ENCODE measurements at regions not wholly inside any gene's neighbourhood (a gene's known extent, or its start where the extent isn't known, plus 50 kb on each side); places are given as distances from the start of the nearest gene placed in this dataset.
A peak's percentile ranks its signal among the peaks of the same experiment; 100 is the strongest.

DNA sequence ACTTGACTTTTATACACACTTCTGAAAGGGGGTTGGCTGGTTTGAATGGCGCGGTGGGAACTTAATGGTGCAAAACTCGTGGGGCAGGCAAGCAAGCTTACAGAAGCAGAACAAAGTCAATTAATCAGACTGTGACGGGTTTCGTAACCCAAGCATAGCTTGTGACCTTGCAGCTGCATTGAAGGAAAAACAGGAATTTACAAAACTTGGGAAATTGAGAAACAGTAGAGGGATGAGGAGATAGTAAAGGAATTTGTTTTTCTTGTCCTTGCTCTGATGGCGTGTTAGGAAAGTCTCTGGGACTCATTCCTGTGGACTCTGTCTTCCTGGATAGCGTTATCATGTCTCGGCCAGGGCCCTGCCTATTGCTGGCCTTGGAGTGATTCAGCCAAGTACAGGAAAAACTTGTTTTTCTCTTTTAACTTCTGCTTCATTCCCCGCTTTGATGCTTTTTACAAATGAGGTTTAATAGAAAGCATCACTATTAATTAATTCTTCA, 220.0 kb upstream of the KCND2 start:
- TF ChIP-seq, protein P1, sequence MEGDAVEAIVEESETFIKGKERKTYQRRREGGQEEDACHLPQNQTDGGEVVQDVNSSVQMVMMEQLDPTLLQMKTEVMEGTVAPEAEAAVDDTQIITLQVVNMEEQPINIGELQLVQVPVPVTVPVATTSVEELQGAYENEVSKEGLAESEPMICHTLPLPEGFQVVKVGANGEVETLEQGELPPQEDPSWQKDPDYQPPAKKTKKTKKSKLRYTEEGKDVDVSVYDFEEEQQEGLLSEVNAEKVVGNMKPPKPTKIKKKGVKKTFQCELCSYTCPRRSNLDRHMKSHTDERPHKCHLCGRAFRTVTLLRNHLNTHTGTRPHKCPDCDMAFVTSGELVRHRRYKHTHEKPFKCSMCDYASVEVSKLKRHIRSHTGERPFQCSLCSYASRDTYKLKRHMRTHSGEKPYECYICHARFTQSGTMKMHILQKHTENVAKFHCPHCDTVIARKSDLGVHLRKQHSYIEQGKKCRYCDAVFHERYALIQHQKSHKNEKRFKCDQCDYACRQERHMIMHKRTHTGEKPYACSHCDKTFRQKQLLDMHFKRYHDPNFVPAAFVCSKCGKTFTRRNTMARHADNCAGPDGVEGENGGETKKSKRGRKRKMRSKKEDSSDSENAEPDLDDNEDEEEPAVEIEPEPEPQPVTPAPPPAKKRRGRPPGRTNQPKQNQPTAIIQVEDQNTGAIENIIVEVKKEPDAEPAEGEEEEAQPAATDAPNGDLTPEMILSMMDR (IDR thresholded peaks at IDR 0.05; ENCODE audit: low read depth, low read length) = no peak
- H3K4me3 ChIP-seq = no peak overlapping the region
- H3K36me3 ChIP-seq = no peaks in the 10 kb centered on the region
- H3K27ac ChIP-seq = no peak overlapping the region
- H3K27me3 ChIP-seq = no peaks in the 10 kb centered on the region
- H3K4me1 ChIP-seq (ENCODE audit: low read depth) = no peaks in the 10 kb centered on the region
- peak in 1 of 2 donors; percentile 98 for DNase-seq (ENCODE audit: low read depth in 1 of 2, low spot score in 1 of 2)
- H3K9me3 ChIP-seq (ENCODE audit: low read depth) = no peaks in the 10 kb centered on the region

DNA sequence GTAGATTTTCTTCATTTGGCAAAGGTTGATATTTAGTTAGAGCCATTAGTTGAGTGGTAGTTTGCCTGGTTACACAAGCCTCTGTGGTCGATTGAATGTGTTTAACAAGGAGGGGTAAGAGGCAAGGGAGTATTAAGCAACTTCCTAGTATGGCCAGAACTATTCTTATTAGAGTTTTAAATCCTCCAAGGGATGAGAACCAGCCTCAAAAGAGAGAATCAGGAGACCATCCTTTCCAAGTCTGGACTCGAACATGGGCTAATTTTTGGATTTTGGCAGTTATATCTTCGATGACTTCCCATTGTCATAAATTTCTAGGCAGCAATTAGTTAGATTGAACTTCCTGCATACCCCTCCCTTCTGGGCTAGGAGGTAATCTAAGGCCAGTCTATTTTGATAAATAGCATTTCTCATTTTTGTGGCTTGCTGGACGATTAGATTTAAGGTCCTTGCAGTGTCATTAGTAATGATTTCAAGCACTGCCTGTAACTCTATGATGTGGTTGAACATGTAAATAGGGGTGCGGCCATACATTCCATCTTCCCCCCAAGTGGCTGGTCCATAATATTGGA, 219.5 kb upstream of the KCND2 start:
- no peaks in the 10 kb centered on the region for H3K36me3 ChIP-seq
- no peaks in the 10 kb centered on the region for H3K9me3 ChIP-seq (ENCODE audit: low read depth)
- peak in 1 of 2 donors; percentile 91 for DNase-seq (ENCODE audit: low read depth in 1 of 2, low spot score in 1 of 2)
- no peaks in the 10 kb centered on the region for H3K27me3 ChIP-seq
- H3K4me3 ChIP-seq = no peak overlapping the region
- TF ChIP-seq, protein P1 (IDR thresholded peaks at IDR 0.05; ENCODE audit: low read depth, low read length) = no peak
- H3K27ac ChIP-seq = no peak overlapping the region
- H3K4me1 ChIP-seq (ENCODE audit: low read depth) = no peaks in the 10 kb centered on the region

DNA sequence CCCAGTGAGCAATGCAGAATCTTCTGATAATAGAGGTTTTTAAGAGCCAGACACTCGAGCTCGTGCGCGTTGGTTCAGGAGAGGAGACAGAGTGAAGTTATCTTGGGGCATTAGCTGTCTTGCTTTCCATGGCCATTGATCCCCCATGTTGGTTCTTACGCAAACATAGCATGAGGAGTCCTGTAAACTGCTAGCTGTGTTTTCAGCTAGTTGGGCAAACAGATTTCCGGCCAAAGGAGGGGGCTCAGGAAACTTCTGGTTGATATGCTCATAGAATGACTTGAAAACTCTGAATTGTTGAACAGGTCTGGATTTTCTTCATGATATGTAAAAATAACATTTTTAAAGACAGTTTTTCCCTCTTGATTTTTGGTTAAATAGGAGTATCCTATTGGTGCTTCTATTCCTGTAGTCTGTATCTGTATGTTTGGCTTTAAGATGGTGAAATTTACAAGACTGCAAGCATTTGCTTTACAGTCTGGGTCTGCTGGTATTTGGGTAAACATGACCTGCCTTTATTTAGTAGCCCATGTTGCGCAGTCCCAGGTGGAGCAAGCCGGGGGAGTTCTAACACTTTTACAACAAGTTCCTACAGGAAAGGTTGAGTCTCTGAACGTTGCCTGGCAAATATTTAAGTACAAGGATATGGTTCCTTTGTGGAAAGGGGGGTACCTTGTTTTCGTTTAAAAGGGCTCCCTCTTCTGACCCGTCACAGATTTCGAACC, 218.4 kb upstream of the KCND2 start:
- Histone ChIP-seq H3K4me3 (no peak overlapping the region), H3K36me3 (no peaks in the 10 kb centered on the region), H3K9me3 (ENCODE audit: low read depth) (no peaks in the 10 kb centered on the region), H3K27ac (no peak overlapping the region), H3K27me3 (no peaks in the 10 kb centered on the region), H3K4me1 (ENCODE audit: low read depth) (no peaks in the 10 kb centered on the region)
- TF ChIP-seq, protein P1 (IDR thresholded peaks at IDR 0.05; ENCODE audit: low read depth, low read length) = no peak
- peak in 1 of 2 donors; percentile 36 for DNase-seq (ENCODE audit: low read depth in 1 of 2, low spot score in 1 of 2)

DNA sequence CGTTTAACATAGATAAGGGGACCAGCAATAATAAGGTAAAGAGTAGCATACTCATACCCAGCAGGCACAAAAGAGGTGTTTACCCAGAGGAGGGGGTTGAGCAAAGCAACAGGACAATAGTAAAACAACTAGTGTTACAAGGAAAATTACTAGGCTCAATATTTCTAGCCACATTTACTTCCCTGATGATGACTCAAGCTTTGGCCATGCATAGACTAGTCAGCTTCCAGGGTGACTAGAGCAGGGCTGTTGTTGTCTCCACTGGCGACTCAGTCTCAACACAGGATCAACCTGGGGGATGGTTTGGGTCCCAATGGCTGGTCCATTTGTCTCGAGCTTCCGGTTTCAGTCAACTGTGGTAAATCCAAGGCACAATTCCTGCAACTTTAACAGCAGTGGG, 217.7 kb upstream of the KCND2 start:
- Histone ChIP-seq H3K27me3 (no peaks in the 10 kb centered on the region), H3K27ac (no peak overlapping the region)
- peak in 1 of 2 donors; percentile 56 for DNase-seq (ENCODE audit: low read depth in 1 of 2, low spot score in 1 of 2)

DNA sequence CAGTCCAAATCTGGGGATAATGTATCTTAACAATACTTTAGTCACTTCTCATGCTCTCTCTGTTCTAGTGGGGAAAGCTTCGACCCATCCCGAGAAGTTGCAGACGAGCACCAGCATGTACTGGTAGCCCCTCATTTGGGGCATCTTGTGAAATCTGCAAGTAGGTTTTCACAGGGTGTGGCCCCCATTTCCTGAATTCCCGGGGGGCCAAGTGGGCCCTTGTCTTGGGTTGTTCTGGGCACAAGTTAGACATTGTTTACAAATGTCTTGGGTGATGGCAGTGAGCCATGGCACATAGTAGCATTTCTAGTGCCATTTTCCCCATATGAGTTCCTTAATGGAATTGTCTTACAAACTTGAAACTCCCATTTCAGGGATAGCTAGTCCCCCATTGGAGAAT, 216.7 kb upstream of the KCND2 start:
- H3K4me1 ChIP-seq (ENCODE audit: low read depth) = no peaks in the 10 kb centered on the region
- no peak overlapping the region for H3K27ac ChIP-seq
- TF ChIP-seq, protein P1 (IDR thresholded peaks at IDR 0.05; ENCODE audit: low read depth, low read length) = no peak
- H3K9me3 ChIP-seq (ENCODE audit: low read depth) = no peaks in the 10 kb centered on the region
- no peak overlapping the region for H3K4me3 ChIP-seq
- DNase-seq (ENCODE audit: low read depth in 1 of 2, low spot score in 1 of 2) = no peak
- no peaks in the 10 kb centered on the region for H3K27me3 ChIP-seq
- H3K36me3 ChIP-seq = no peaks in the 10 kb centered on the region

More for the DNA sequence above, 217.7 kb upstream of the KCND2 start:
- TF ChIP-seq, protein P1 (IDR thresholded peaks at IDR 0.05; ENCODE audit: low read depth, low read length) = no peak
- H3K4me3 ChIP-seq = no peak overlapping the region
- no peaks in the 10 kb centered on the region for H3K36me3 ChIP-seq
- H3K4me1 ChIP-seq (ENCODE audit: low read depth) = no peaks in the 10 kb centered on the region
- H3K9me3 ChIP-seq (ENCODE audit: low read depth) = no peaks in the 10 kb centered on the region

Measured in cardiac muscle cell (in vitro differentiated cells and primary cell).